ENCODE measurements at regions not wholly inside any gene's neighbourhood (a gene's known extent, or its start where the extent isn't known, plus 50 kb on each side); places are given as distances from the start of the nearest gene placed in this dataset.

DNA sequence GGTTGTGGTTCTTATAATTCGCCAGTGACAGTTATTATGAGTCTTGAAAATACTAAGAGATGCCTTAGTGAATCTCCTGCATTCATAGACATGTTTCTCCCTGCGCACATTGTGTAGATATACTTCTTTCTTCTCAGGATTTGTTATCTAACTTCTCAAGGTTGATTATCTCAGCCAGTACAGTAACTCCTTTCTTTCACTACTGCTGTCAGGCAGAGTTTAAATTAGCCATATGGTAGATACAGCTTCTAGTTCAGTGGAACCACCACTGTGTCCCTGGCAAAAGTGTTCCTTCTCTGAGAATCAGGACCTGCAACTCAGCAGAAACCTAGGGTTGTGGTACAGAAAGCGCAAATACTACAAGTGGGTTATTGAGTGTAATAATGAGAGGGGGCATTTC is 175.0 kb upstream of the SGO1 start:
- Histone ChIP-seq H3K4me3 (ENCODE audit: low read length) (no peak overlapping the region), H3K36me3 (ENCODE audit: insufficient read depth, low read length) (no peaks in the 10 kb centered on the region), H3K4me1 (ENCODE audit: insufficient read depth, low read length) (no peaks in the 10 kb centered on the region), H3K27me3 (ENCODE audit: control insufficient read depth in 1 of 2, insufficient read depth in 2 of 2, low read length in 2 of 2) (no peaks in the 10 kb centered on the region), H3K27ac (ENCODE audit: low read depth in 1 of 2, low read length in 2 of 2) (no peak overlapping the region), H3K9me3 (ENCODE audit: control insufficient read depth in 1 of 2, insufficient read depth in 1 of 2, low read length in 2 of 2) (no peaks in the 10 kb centered on the region)
- POLR2A ChIA-PET: no interaction called here
- CTCF ChIA-PET: no interaction called here
- H3K4me1 Mint-ChIP-seq (ENCODE audit: low read depth): no peaks in the 10 kb centered on the region
- H3K4me3 Mint-ChIP-seq: no peak overlapping the region
- no peak overlapping the region for H3K27ac Mint-ChIP-seq
- DNase-seq (no peak), ATAC-seq (ENCODE audit: poor library complexity) (no peak)
- H3K36me3 Mint-ChIP-seq (ENCODE audit: low read depth): peaks cover 23% of the 10 kb centered on the region
- H3K9me3 Mint-ChIP-seq: no peaks in the 10 kb centered on the region
- TF ChIP-seq, protein P1, sequence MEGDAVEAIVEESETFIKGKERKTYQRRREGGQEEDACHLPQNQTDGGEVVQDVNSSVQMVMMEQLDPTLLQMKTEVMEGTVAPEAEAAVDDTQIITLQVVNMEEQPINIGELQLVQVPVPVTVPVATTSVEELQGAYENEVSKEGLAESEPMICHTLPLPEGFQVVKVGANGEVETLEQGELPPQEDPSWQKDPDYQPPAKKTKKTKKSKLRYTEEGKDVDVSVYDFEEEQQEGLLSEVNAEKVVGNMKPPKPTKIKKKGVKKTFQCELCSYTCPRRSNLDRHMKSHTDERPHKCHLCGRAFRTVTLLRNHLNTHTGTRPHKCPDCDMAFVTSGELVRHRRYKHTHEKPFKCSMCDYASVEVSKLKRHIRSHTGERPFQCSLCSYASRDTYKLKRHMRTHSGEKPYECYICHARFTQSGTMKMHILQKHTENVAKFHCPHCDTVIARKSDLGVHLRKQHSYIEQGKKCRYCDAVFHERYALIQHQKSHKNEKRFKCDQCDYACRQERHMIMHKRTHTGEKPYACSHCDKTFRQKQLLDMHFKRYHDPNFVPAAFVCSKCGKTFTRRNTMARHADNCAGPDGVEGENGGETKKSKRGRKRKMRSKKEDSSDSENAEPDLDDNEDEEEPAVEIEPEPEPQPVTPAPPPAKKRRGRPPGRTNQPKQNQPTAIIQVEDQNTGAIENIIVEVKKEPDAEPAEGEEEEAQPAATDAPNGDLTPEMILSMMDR (IDR thresholded peaks at IDR 0.05): no peak
- intact Hi-C loops (cut with DNase I, micrococcal nuclease): no loop called here
- H3K27me3 Mint-ChIP-seq: no peaks in the 10 kb centered on the region

DNA sequence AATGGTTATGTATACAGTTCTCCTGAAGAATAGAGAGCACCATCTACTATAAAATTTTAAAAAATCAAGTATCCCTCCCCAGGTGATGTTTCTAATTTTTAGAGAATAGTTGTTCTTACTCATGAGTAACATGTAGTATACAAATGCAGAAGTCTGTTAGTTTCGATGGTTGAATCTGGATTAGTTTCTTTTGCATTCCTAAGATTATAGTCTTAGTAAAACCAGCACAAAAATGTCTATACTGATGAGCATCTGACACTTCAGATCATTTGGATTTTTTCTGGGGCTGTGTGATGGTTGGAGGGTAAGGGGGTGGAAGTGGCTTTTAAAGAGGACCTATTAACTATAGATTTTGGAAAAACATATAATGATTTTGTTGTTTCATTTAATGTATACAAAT is 167.3 kb upstream of the SGO1 start:
- ChIA-PET POLR2A (no interaction called here), CTCF (no interaction called here)
- Histone ChIP-seq H3K9me3 (ENCODE audit: control insufficient read depth in 1 of 2, insufficient read depth in 1 of 2, low read length in 2 of 2) (no peaks in the 10 kb centered on the region), H3K4me3 (ENCODE audit: low read length) (no peak overlapping the region), H3K27me3 (ENCODE audit: control insufficient read depth in 1 of 2, insufficient read depth in 2 of 2, low read length in 2 of 2) (no peaks in the 10 kb centered on the region), H3K4me1 (ENCODE audit: insufficient read depth, low read length) (no peaks in the 10 kb centered on the region), H3K27ac (ENCODE audit: low read depth in 1 of 2, low read length in 2 of 2) (no peak overlapping the region), H3K36me3 (ENCODE audit: insufficient read depth, low read length) (no peaks in the 10 kb centered on the region)
- no peak overlapping the region for H3K4me3 Mint-ChIP-seq
- H3K4me1 Mint-ChIP-seq (ENCODE audit: low read depth): no peaks in the 10 kb centered on the region
- TF ChIP-seq, protein P1 (IDR thresholded peaks at IDR 0.05): no peak
- H3K27ac Mint-ChIP-seq: no peak overlapping the region
- no peaks in the 10 kb centered on the region for H3K27me3 Mint-ChIP-seq
- no peak for ATAC-seq (ENCODE audit: poor library complexity)
- intact Hi-C loops (cut with DNase I, micrococcal nuclease): no loop called here
- no peaks in the 10 kb centered on the region for H3K9me3 Mint-ChIP-seq
- H3K36me3 Mint-ChIP-seq (ENCODE audit: low read depth): peaks cover 2% of the 10 kb centered on the region
- DNase-seq: no peak

DNA sequence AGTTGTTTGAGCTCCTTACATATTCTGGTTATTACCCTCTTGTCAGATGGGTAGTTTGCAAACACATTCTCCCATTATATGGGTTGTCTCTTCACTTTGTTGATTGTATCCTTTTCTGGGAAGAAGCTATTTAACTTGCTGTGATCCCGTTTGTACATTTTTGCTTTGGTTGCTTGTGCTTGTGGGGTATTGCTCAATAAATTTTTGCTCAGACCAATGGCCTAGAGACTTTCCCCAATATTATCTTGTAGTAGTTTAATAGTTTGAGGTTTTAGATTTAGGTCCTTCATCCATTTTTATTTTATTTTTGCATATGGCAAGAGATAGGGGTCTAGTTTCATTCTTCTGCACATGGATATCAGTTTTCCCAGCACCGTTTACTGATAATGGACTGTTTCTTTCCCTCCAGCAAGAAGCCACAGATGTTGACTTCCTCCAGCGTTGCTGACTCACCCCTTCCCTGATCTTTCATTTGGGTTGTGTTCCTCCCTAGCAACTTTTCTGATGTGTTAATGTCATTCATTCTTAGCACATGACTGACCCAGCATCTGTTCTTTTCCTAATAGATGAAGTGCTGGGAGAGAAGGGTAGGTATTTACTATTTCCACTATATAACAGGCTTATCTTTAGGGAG is 166.7 kb upstream of the SGO1 start:
- Histone ChIP-seq H3K4me1 (ENCODE audit: insufficient read depth, low read length) (no peaks in the 10 kb centered on the region), H3K4me3 (ENCODE audit: low read length) (no peak overlapping the region), H3K36me3 (ENCODE audit: insufficient read depth, low read length) (no peaks in the 10 kb centered on the region), H3K27me3 (ENCODE audit: control insufficient read depth in 1 of 2, insufficient read depth in 2 of 2, low read length in 2 of 2) (no peaks in the 10 kb centered on the region), H3K27ac (ENCODE audit: low read depth in 1 of 2, low read length in 2 of 2) (no peak overlapping the region), H3K9me3 (ENCODE audit: control insufficient read depth in 1 of 2, insufficient read depth in 1 of 2, low read length in 2 of 2) (no peaks in the 10 kb centered on the region)
- no peak for ATAC-seq (ENCODE audit: poor library complexity)
- intact Hi-C loops (cut with DNase I, micrococcal nuclease): no loop called here
- POLR2A ChIA-PET: no interaction called here
- H3K4me1 Mint-ChIP-seq (ENCODE audit: low read depth): no peaks in the 10 kb centered on the region
- TF ChIP-seq, protein P1 (IDR thresholded peaks at IDR 0.05): no peak
- H3K27ac Mint-ChIP-seq: no peak overlapping the region
- CTCF ChIA-PET: no interaction called here
- no peaks in the 10 kb centered on the region for H3K27me3 Mint-ChIP-seq
- no peaks in the 10 kb centered on the region for H3K9me3 Mint-ChIP-seq
- no peak for DNase-seq
- H3K4me3 Mint-ChIP-seq: no peak overlapping the region
- H3K36me3 Mint-ChIP-seq (ENCODE audit: low read depth): no peaks in the 10 kb centered on the region
